ENCODE measurements at regions not wholly inside any gene's neighbourhood (a gene's known extent, or its start where the extent isn't known, plus 50 kb on each side); places are given as distances from the start of the nearest gene placed in this dataset.

DNA sequence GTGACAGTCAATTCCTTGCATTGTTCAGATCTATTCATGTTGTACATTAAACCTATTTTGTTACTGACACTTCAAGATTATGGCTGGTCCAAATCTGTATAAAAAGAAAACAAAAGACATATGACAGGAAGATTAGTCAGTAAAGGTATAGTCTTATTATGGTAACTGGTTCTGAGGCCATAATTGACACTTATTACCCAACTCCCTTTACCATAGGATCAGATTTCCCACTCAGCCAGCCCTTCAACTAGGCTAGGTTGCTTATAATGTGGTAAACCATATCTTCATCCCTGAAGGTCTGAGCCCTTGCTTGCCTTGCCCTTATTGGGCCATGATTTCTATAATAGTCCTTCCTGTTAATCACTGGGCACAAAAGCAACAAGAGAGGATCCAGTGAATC lies 289.6 kb downstream of the CXXC4 start:
- in situ Hi-C loops (cut with HindIII; ENCODE audit: low sequenced_read_pairs) = no loop called here
- TF ChIP-seq, protein P1, sequence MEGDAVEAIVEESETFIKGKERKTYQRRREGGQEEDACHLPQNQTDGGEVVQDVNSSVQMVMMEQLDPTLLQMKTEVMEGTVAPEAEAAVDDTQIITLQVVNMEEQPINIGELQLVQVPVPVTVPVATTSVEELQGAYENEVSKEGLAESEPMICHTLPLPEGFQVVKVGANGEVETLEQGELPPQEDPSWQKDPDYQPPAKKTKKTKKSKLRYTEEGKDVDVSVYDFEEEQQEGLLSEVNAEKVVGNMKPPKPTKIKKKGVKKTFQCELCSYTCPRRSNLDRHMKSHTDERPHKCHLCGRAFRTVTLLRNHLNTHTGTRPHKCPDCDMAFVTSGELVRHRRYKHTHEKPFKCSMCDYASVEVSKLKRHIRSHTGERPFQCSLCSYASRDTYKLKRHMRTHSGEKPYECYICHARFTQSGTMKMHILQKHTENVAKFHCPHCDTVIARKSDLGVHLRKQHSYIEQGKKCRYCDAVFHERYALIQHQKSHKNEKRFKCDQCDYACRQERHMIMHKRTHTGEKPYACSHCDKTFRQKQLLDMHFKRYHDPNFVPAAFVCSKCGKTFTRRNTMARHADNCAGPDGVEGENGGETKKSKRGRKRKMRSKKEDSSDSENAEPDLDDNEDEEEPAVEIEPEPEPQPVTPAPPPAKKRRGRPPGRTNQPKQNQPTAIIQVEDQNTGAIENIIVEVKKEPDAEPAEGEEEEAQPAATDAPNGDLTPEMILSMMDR (IDR thresholded peaks at IDR 0.05; ENCODE audit: low read depth, low read length, missing control alignments) = no peak
- no peak overlapping the region for H3K4me3 ChIP-seq (ENCODE audit: low read depth, low read length)
- no peak for DNase-seq (ENCODE audit: low read depth)

DNA sequence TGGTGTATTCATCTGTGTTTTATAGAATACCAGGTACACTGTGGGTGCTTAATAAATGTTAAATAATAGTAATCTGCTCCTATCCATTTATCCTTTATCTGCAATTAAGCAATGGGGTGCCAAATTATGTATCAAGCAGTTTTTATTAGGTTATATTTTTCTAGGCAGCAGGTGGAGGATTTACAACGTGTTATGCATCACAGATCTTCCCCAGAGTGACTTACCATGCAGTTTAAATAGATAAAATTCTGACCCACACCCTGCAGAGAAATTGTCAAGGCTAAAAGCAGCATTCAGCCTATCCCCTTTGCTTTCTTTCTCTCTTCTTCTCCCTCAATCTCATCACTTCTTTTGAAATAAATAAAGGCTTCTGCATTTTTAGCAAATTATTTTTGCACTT lies 306.4 kb downstream of the CXXC4 start:
- in situ Hi-C loops (cut with HindIII; ENCODE audit: low sequenced_read_pairs) = no loop called here
- no peak overlapping the region for H3K4me3 ChIP-seq (ENCODE audit: low read depth, low read length)
- TF ChIP-seq, protein P1 (IDR thresholded peaks at IDR 0.05; ENCODE audit: low read depth, low read length, missing control alignments) = no peak
- no peak for DNase-seq (ENCODE audit: low read depth)

DNA sequence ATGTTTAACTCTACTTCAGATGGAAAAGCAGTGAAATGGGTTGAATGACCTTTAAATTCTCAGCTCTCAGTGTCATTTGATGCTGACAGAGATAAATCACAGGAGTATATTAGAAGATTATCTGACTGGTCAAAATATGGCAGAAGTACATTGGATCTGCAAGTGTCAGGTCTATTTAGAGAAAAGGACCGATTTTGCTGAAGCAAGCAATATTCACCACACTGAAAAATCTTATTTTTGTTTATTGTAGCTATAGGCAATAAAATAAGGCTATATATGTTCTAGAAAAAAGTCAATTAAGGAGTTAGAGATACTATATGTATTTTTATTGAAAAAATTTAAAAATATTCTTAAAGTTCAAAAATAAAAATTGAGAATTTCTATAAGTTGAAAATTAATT lies 325.3 kb downstream of the CXXC4 start:
- no peak for DNase-seq (ENCODE audit: low read depth)
- in situ Hi-C loops (cut with HindIII; ENCODE audit: low sequenced_read_pairs) = no loop called here
- TF ChIP-seq, protein P1 (IDR thresholded peaks at IDR 0.05; ENCODE audit: low read depth, low read length, missing control alignments) = no peak
- H3K4me3 ChIP-seq (ENCODE audit: low read depth, low read length) = no peak overlapping the region

DNA sequence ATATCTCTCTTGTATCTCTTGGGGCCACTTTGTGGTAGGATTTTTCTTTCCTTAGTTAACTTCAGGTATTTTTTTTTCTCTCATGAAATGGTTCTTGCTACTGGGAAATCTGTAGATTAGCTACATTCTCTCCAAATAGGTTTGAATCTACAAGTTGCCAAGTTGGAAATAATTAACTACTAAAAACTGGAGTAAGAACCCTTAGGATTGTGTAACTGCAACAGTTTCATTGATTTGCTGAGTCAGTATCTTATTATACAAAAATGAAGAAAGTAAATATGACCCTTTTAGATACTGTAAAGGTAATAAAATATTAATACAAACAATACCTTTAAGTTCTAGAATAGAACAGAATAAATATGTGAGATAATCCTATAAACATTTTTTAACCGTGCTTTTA lies 327.9 kb downstream of the CXXC4 start:
- TF ChIP-seq, protein P1 (IDR thresholded peaks at IDR 0.05; ENCODE audit: low read depth, low read length, missing control alignments) = no peak
- no peak for DNase-seq (ENCODE audit: low read depth)
- in situ Hi-C loops (cut with HindIII; ENCODE audit: low sequenced_read_pairs) = no loop called here
- H3K4me3 ChIP-seq (ENCODE audit: low read depth, low read length) = no peak overlapping the region

DNA sequence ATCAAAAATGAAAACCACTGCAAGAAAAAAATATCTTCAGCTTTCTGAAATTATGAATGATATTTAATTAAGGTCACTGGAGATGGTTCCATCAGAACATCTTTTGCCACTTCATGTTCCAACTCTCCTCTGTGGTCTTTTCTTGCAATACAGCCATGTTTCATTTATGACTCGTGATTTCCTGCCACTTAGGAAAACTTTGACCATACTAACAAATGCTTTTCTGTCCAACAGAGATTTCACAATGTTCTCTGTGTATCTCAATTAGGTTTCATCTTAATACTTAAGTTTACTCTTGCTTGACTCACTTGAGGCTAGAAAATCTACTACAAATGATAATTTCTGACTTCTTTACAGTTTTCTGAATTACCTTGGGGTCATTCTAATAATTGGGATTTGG lies 330.9 kb downstream of the CXXC4 start:
- in situ Hi-C loops (cut with HindIII; ENCODE audit: low sequenced_read_pairs) = no loop called here
- peak; percentile 27 for DNase-seq (ENCODE audit: low read depth)
- H3K4me3 ChIP-seq (ENCODE audit: low read depth, low read length) = no peak overlapping the region
- TF ChIP-seq, protein P1 (IDR thresholded peaks at IDR 0.05; ENCODE audit: low read depth, low read length, missing control alignments) = no peak

DNA sequence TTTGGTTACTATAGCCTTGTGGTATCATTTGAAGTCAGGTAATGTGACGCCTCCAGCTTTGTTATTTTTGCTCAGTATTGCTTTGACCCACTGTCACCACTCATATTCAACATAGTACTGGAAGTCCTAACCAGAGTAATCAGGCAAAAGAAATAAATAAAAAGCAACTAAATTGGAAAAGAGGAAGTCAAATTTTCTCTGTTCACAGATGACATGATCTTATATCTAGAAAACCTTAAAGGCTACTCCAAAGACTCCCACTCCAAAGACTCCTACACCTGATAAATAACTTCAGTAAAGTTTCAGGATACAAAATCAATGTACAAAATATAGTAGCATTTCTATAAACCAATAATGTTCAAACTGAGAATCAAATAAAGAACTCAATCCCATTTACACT lies 348.6 kb downstream of the CXXC4 start:
- TF ChIP-seq, protein P1 (IDR thresholded peaks at IDR 0.05; ENCODE audit: low read depth, low read length, missing control alignments) = no peak
- in situ Hi-C loops (cut with HindIII; ENCODE audit: low sequenced_read_pairs) = no loop called here
- H3K4me3 ChIP-seq (ENCODE audit: low read depth, low read length) = no peak overlapping the region
- no peak for DNase-seq (ENCODE audit: low read depth)

DNA sequence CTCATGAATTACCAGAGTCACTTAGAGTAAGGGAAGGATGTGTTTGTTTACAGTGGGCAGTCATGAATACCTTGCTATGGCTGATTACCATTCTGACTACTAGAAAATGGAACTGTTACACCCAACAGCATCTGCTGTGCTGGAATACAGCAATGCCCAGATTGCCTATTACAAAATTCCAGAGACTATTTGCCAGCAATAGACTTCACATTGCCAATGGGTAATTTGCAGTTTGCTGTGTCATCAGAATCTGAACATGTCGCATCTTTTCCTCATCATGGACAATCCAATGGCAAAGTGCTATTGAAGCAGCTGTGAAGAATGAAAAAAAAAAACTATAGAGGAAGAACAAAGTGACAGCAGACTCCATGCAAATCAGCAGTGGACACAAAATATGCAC lies 356.6 kb downstream of the CXXC4 start:
- DNase-seq (ENCODE audit: low read depth) = no peak
- in situ Hi-C loops (cut with HindIII; ENCODE audit: low sequenced_read_pairs) = no loop called here
- H3K4me3 ChIP-seq (ENCODE audit: low read depth, low read length) = no peak overlapping the region
- TF ChIP-seq, protein P1 (IDR thresholded peaks at IDR 0.05; ENCODE audit: low read depth, low read length, missing control alignments) = no peak
